HepG2 (cell line): ENCODE measurements at regions not wholly inside any gene's neighbourhood (a gene's known extent, or its start where the extent isn't known, plus 50 kb on each side); places are given as distances from the start of the nearest gene placed in this dataset.

Source experiments
- ARNTL ChIP-seq: sonication (generic); formaldehyde crosslinking; IDR thresholded peaks from 2 replicates; pipeline ENCODE4 v1.4.0; 2020; ENCODE audit warnings: mild to moderate bottlenecking, missing genetic modification reagents
- DBP ChIP-seq: sonication (generic); formaldehyde crosslinking; IDR thresholded peaks from 2 replicates; pipeline ENCODE4 v1.4.0; 2020; ENCODE audit warnings: missing genetic modification reagents; ENCODE audit errors: not compliant biosample characterization
- DMAP1 ChIP-seq: IDR thresholded peaks from 2 replicates; pipeline ENCODE4 v1.6.1; 2016
- E2F1 ChIP-seq: sonication (generic); formaldehyde crosslinking; IDR thresholded peaks from 2 replicates; pipeline ENCODE4 v1.5.0; 2020; ENCODE audit warnings: missing genetic modification reagents
- EHMT2 ChIP-seq: fragments of 200-600 bp; sonication (generic); IDR thresholded peaks from 2 replicates; pipeline ENCODE4 v1.7.0; 2017; ENCODE audit warnings: antibody characterized with exemption, low read depth, low read length, borderline replicate concordance
- ELF3 ChIP-seq: IDR thresholded peaks from 2 replicates; pipeline ENCODE4 v1.6.1; 2016; ENCODE audit warnings: missing genetic modification reagents, missing compliant biosample characterization
- FOXP1 ChIP-seq, 2 experiments: fragments of 450-650 bp in 1 of 2; IDR thresholded peaks; 2 replicates each; pipeline ENCODE4 v1.6.1; 2017 to 2018; ENCODE audit warnings: antibody characterized with exemption in 1 of 2
- GABPA ChIP-seq, 2 experiments: IDR thresholded peaks; 2 replicates each; pipeline ENCODE4 v1.6.1; 2011 to 2016; ENCODE audit warnings: low read depth in 2 of 2, low read length in 1 of 2, missing biosample characterization in 1 of 2, missing genetic modification characterization in 1 of 2
- GABPB1 ChIP-seq: IDR thresholded peaks from 2 replicates; pipeline ENCODE4 v1.6.1; 2016; ENCODE audit warnings: mild to moderate bottlenecking, missing genetic modification reagents, moderate library complexity, missing compliant biosample characterization
- GATAD2A ChIP-seq: IDR thresholded peaks from 2 replicates; pipeline ENCODE4 v1.6.1; 2016
- KAT8 ChIP-seq: IDR thresholded peaks from 2 replicates; pipeline ENCODE4 v1.6.1; 2016; ENCODE audit warnings: missing genetic modification reagents, missing compliant biosample characterization
- KLF15 ChIP-seq: sonication (generic); formaldehyde crosslinking; IDR thresholded peaks from 2 replicates; pipeline ENCODE4 v1.8.1; 2023; ENCODE audit warnings: borderline replicate concordance, mild to moderate bottlenecking, inconsistent platforms, missing genetic modification reagents, mixed read lengths
- MAX ChIP-seq: IDR thresholded peaks from 2 replicates; pipeline ENCODE4 v1.6.1; 2012; ENCODE audit warnings: inconsistent platforms
- NCOA5 ChIP-seq: sonication (generic); formaldehyde crosslinking; IDR thresholded peaks from 2 replicates; pipeline ENCODE4 v1.4.0; 2020; ENCODE audit warnings: missing genetic modification reagents
- NFKB2 ChIP-seq: sonication (generic); formaldehyde crosslinking; IDR thresholded peaks from 2 replicates; pipeline ENCODE4 v1.4.0; 2020; ENCODE audit warnings: missing genetic modification reagents, borderline replicate concordance
- NKX3-1 ChIP-seq: sonication (generic); formaldehyde crosslinking; IDR thresholded peaks from 2 replicates; pipeline ENCODE4 v1.5.0; 2020; ENCODE audit warnings: missing genetic modification reagents
- PTBP1 ChIP-seq: fragments of 200-400 bp; formaldehyde crosslinking; IDR thresholded peaks from 2 replicates; pipeline ENCODE4 v1.6.1; 2018; ENCODE audit warnings: low read length, low read depth; ENCODE audit not compliant: poor library complexity, severe bottlenecking
- TFE3 ChIP-seq: IDR thresholded peaks from 2 replicates; pipeline ENCODE4 v1.6.1; 2016
- THAP11 ChIP-seq: IDR thresholded peaks from 2 replicates; pipeline ENCODE4 v1.6.1; 2016; ENCODE audit warnings: missing biosample characterization, missing genetic modification reagents
- ZNF687 ChIP-seq: sonication (generic); formaldehyde crosslinking; IDR thresholded peaks from 2 replicates; pipeline ENCODE4 v1.5.1; 2020; ENCODE audit warnings: mild to moderate bottlenecking, missing genetic modification reagents, moderate library complexity
- ZNF75D ChIP-seq: sonication (generic); formaldehyde crosslinking; IDR thresholded peaks from 2 replicates; pipeline ENCODE4 v1.8.1; 2023; ENCODE audit warnings: missing genetic modification reagents, mild to moderate bottlenecking, borderline replicate concordance
- ZNF782 ChIP-seq: sonication (generic); formaldehyde crosslinking; IDR thresholded peaks from 2 replicates; pipeline ENCODE4 v1.4.0; 2020; ENCODE audit warnings: missing genetic modification reagents, mild to moderate bottlenecking, borderline replicate concordance
- ZSCAN29 ChIP-seq: sonication (generic); formaldehyde crosslinking; conservative IDR thresholded peaks from 2 replicates; pipeline ENCODE4 v1.4.0; 2020; ENCODE audit warnings: mild to moderate bottlenecking, missing genetic modification reagents

GRCh38 chr4:144861471-144861870 is 215.5 kb downstream of the HHIP start (continued):
- TF ChIP-seq ZNF687 (CRISPR knock-in tag) = no peak
- no peak for TF ChIP-seq E2F1
- no peak for TF ChIP-seq GABPA (IDR thresholded peaks at IDR 0.05; ENCODE audit: low read depth, low read length)
- TF ChIP-seq GABPA (CRISPR knock-in tag; IDR thresholded peaks at IDR 0.05; ENCODE audit: low read depth) = peak; percentile 72
- no peak for TF ChIP-seq FOXP1 (IDR thresholded peaks at IDR 0.05)
- TF ChIP-seq FOXP1 (CRISPR knock-in tag; IDR thresholded peaks at IDR 0.05) = peak; percentile 11; the same call in 1 of the 2 replicates
- TF ChIP-seq GABPB1 = peak; percentile 49; the same call in 1 of the 2 replicates
- peak; percentile 52; the same call in 1 of the 2 replicates for TF ChIP-seq MAX
- TF ChIP-seq THAP11 = peak; percentile 19; the same call in 1 of the 2 replicates
- peak; percentile 58; the same call in 1 of the 2 replicates for TF ChIP-seq ELF3 (CRISPR knock-in tag)
- 0 out of 2 replicates have a peak, but pooled peaks have one; percentile 57 for TF ChIP-seq TFE3 (CRISPR knock-in tag)
- TF ChIP-seq KLF15 = no peak
- no peak for TF ChIP-seq NKX3-1
- TF ChIP-seq NFKB2 = no peak
- TF ChIP-seq ZSCAN29 (CRISPR knock-in tag) = 0 out of 2 replicates have a peak, but pooled peaks have one; percentile 31
- TF ChIP-seq DMAP1 (CRISPR knock-in tag) = peak; percentile 38; the same call in 1 of the 2 replicates
- TF ChIP-seq ARNTL (CRISPR knock-in tag) = peak; percentile 66; the same call in 1 of the 2 replicates
- TF ChIP-seq GATAD2A = 0 out of 2 replicates have a peak, but pooled peaks have one; percentile 21
- no peak for TF ChIP-seq NCOA5
- no peak for TF ChIP-seq PTBP1
- no peak for TF ChIP-seq DBP
- no peak for TF ChIP-seq ZNF782 (CRISPR knock-in tag)
- peak; percentile 20; the same call in 1 of the 2 replicates for TF ChIP-seq KAT8
- TF ChIP-seq EHMT2 = 0 out of 2 replicates have a peak, but pooled peaks have one; percentile 57
- no peak for TF ChIP-seq ZNF75D
